ENCODE measurements at regions not wholly inside any gene's neighbourhood (a gene's known extent, or its start where the extent isn't known, plus 50 kb on each side); places are given as distances from the start of the nearest gene placed in this dataset.
"Not testable (repeated sequence)": the region's sequence is repeated elsewhere in the genome, so short reads cannot be mapped to it uniquely, and the experiment has no call there.

- no peak for DNase-seq (ENCODE audit: low read depth in 3 of 3)
These were observed 182.7 kb downstream of the ZFP64 start for GRCh38 chr20:52008874-52009273.

GRCh38 chr20:52004715-52005114 lies 186.9 kb downstream of the ZFP64 start:
- no peak for DNase-seq (ENCODE audit: low read depth in 3 of 3)

- DNase-seq (ENCODE audit: low read depth in 3 of 3): no peak
These were observed 187.6 kb downstream of the ZFP64 start for GRCh38 chr20:52004018-52004417.

- no peak for DNase-seq (ENCODE audit: low read depth in 3 of 3)
These were observed 188.2 kb downstream of the ZFP64 start for GRCh38 chr20:52003415-52003814.

- no peak for DNase-seq (ENCODE audit: low read depth in 3 of 3)
These were observed 189.4 kb downstream of the ZFP64 start for GRCh38 chr20:52001999-52002666.

GRCh38 chr20:51997281-51997936 lies 194.2 kb downstream of the ZFP64 start:
- not testable (repeated sequence) for DNase-seq (ENCODE audit: low read depth in 3 of 3)

GRCh38 chr20:51995551-51995951 lies 193.2 kb upstream of the SALL4 start:
- no peak for DNase-seq (ENCODE audit: low read depth in 3 of 3)

- DNase-seq (ENCODE audit: low read depth in 3 of 3): no peak
These were observed 192.6 kb upstream of the SALL4 start for GRCh38 chr20:51994751-51995417.

GRCh38 chr20:51987812-51988211 lies 185.5 kb upstream of the SALL4 start:
- DNase-seq (ENCODE audit: low read depth in 3 of 3): no peak

GRCh38 chr20:51985013-51985415 lies 182.7 kb upstream of the SALL4 start:
- no peak for DNase-seq (ENCODE audit: low read depth in 3 of 3)

- DNase-seq (ENCODE audit: low read depth in 3 of 3): no peak
These were observed 178.0 kb upstream of the SALL4 start for GRCh38 chr20:51980277-51980676.

GRCh38 chr20:51979226-51979625 lies 176.9 kb upstream of the SALL4 start:
- no peak for DNase-seq (ENCODE audit: low read depth in 3 of 3)

GRCh38 chr20:51978070-51978501 lies 175.8 kb upstream of the SALL4 start:
- no peak for DNase-seq (ENCODE audit: low read depth in 3 of 3)

GRCh38 chr20:51972056-51972455 lies 169.7 kb upstream of the SALL4 start:
- no peak for DNase-seq (ENCODE audit: low read depth in 3 of 3)

- no peak for DNase-seq (ENCODE audit: low read depth in 3 of 3)
These were observed 168.5 kb upstream of the SALL4 start for GRCh38 chr20:51970858-51971257.

- no peak for DNase-seq (ENCODE audit: low read depth in 3 of 3)
These were observed 166.9 kb upstream of the SALL4 start for GRCh38 chr20:51969191-51969590.

GRCh38 chr20:51968151-51968550 lies 165.8 kb upstream of the SALL4 start:
- no peak for DNase-seq (ENCODE audit: low read depth in 3 of 3)

- no peak for DNase-seq (ENCODE audit: low read depth in 3 of 3)
These were observed 164.1 kb upstream of the SALL4 start for GRCh38 chr20:51966296-51966971.

GRCh38 chr20:51961964-51962761 lies 159.8 kb upstream of the SALL4 start:
- DNase-seq (ENCODE audit: low read depth in 3 of 3): no peak

GRCh38 chr20:51960047-51960675 lies 157.8 kb upstream of the SALL4 start:
- DNase-seq (ENCODE audit: low read depth in 3 of 3): no peak

GRCh38 chr20:51959066-51959542 lies 156.8 kb upstream of the SALL4 start:
- no peak for DNase-seq (ENCODE audit: low read depth in 3 of 3)

All from stimulated activated CD4-positive, alpha-beta T cell treated with anti-CD3 and anti-CD28 coated beads, TNF-alpha, amount 100 ng/mL, for 4 hours (primary cell).